ENCODE measurements at regions not wholly inside any gene's neighbourhood (a gene's known extent, or its start where the extent isn't known, plus 50 kb on each side); places are given as distances from the start of the nearest gene placed in this dataset.

GRCh38 chr13:69585656-69586055 is 522.0 kb upstream of the ATXN8OS start:
- Histone ChIP-seq H3K27me3 (ENCODE audit: insufficient read depth, poor library complexity, severe bottlenecking) (no peaks in the 10 kb centered on the region), H3K4me3 (replicated peaks; ENCODE audit: insufficient read depth, low read length) (no peak overlapping the region), H3K27ac (replicated peaks) (no peak overlapping the region)
- DNase-seq (ENCODE audit: low read depth in 1 of 2, low spot score in 1 of 2), result no peak
- TF ChIP-seq CTCF (IDR thresholded peaks at IDR 0.05; ENCODE audit: insufficient read depth, low read length) (no peak), POLR2AphosphoS5 (IDR thresholded peaks at IDR 0.05; ENCODE audit: low read depth) (no peak), REST (IDR thresholded peaks at IDR 0.05; ENCODE audit: insufficient replicate concordance, low read depth) (no peak), GABPA (IDR thresholded peaks at IDR 0.05; ENCODE audit: low read depth) (no peak), SPI1 (IDR thresholded peaks at IDR 0.05; ENCODE audit: borderline replicate concordance, low read depth) (no peak)

GRCh38 chr13:69580255-69580654 is 527.4 kb upstream of the ATXN8OS start:
- no peak overlapping the region for H3K27ac ChIP-seq (replicated peaks)

GRCh38 chr13:69579351-69579750 is 528.3 kb upstream of the ATXN8OS start:
- no peak overlapping the region for H3K4me3 ChIP-seq (replicated peaks; ENCODE audit: insufficient read depth, low read length)
- no peaks in the 10 kb centered on the region for H3K27me3 ChIP-seq (ENCODE audit: insufficient read depth, poor library complexity, severe bottlenecking)
- H3K27ac ChIP-seq (replicated peaks), result no peak overlapping the region
- no peak for TF ChIP-seq CTCF (IDR thresholded peaks at IDR 0.05; ENCODE audit: insufficient read depth, low read length)
- DNase-seq (ENCODE audit: low read depth in 1 of 2, low spot score in 1 of 2), result no peak

More at GRCh38 chr13:69580255-69580654, 527.4 kb upstream of the ATXN8OS start:
- no peak for TF ChIP-seq SPI1 (IDR thresholded peaks at IDR 0.05; ENCODE audit: borderline replicate concordance, low read depth)
- no peak for TF ChIP-seq CTCF (IDR thresholded peaks at IDR 0.05; ENCODE audit: insufficient read depth, low read length)
- TF ChIP-seq REST (IDR thresholded peaks at IDR 0.05; ENCODE audit: insufficient replicate concordance, low read depth), result no peak
- no peak for TF ChIP-seq GABPA (IDR thresholded peaks at IDR 0.05; ENCODE audit: low read depth)
- TF ChIP-seq POLR2AphosphoS5 (IDR thresholded peaks at IDR 0.05; ENCODE audit: low read depth), result no peak
- Histone ChIP-seq H3K4me3 (replicated peaks; ENCODE audit: insufficient read depth, low read length) (no peak overlapping the region), H3K27me3 (ENCODE audit: insufficient read depth, poor library complexity, severe bottlenecking) (no peaks in the 10 kb centered on the region)
- no peak for DNase-seq (ENCODE audit: low read depth in 1 of 2, low spot score in 1 of 2)

GRCh38 chr13:69571606-69572323 is 535.9 kb upstream of the ATXN8OS start:
- Histone ChIP-seq H3K4me3 (replicated peaks; ENCODE audit: insufficient read depth, low read length) (no peak overlapping the region), H3K27ac (replicated peaks) (no peak overlapping the region), H3K27me3 (ENCODE audit: insufficient read depth, poor library complexity, severe bottlenecking) (no peaks in the 10 kb centered on the region)
- DNase-seq (ENCODE audit: low read depth in 1 of 2, low spot score in 1 of 2), result no peak
- no peak for TF ChIP-seq POLR2AphosphoS5 (IDR thresholded peaks at IDR 0.05; ENCODE audit: low read depth)
- no peak for TF ChIP-seq GABPA (IDR thresholded peaks at IDR 0.05; ENCODE audit: low read depth)
- TF ChIP-seq CTCF (IDR thresholded peaks at IDR 0.05; ENCODE audit: insufficient read depth, low read length), result no peak
- TF ChIP-seq REST (IDR thresholded peaks at IDR 0.05; ENCODE audit: insufficient replicate concordance, low read depth), result no peak
- no peak for TF ChIP-seq SPI1 (IDR thresholded peaks at IDR 0.05; ENCODE audit: borderline replicate concordance, low read depth)

Measured in HL-60 (cell line).